Neural cell (in vitro differentiated cells): ENCODE measurements at regions not wholly inside any gene's neighbourhood (a gene's known extent, or its start where the extent isn't known, plus 50 kb on each side); places are given as distances from the start of the nearest gene placed in this dataset.

Experiments used
- CTCF ChIP-seq: fragments of 450-650 bp; IDR thresholded peaks from 2 replicates; pipeline ENCODE4 v1.5.1; 2014; ENCODE audit warnings: antibody characterized with exemption, mild to moderate bottlenecking, moderate library complexity; ENCODE audit not compliant: poor library complexity, severe bottlenecking
- EZH2 ChIP-seq: fragments of 200-600, 300-800 bp; shearing (Covaris generic), sonication (generic); IDR thresholded peaks from 2 replicates; pipeline ENCODE4 v1.6.1; 2014; ENCODE audit warnings: antibody characterized with exemption, low read length, borderline replicate concordance, mild to moderate bottlenecking; ENCODE audit not compliant: insufficient read depth, poor library complexity, severe bottlenecking

GRCh38 chr9:99549441-99549840 is 272.2 kb upstream of the NR4A3 start:
- TF ChIP-seq CTCF (no peak), EZH2 (no peak)
